Endothelial cell (in vitro differentiated cells): ENCODE measurements at regions not wholly inside any gene's neighbourhood (a gene's known extent, or its start where the extent isn't known, plus 50 kb on each side); places are given as distances from the start of the nearest gene placed in this dataset.

Experiments
- DNase-seq: peaks from one replicate; pipeline ENCODE4 v3.0.0; 2021; ENCODE audit warnings: low spot score
- H3K27ac Mint-ChIP-seq: one replicate; pipeline ENCODE4 v1.8.0; 2021; ENCODE audit warnings: mixed read lengths, inconsistent platforms; ENCODE audit not compliant: unreplicated experiment
- H3K27me3 Mint-ChIP-seq: one replicate; pipeline ENCODE4 v1.8.0; 2021; ENCODE audit warnings: mild to moderate bottlenecking, moderate library complexity, mixed read lengths, inconsistent platforms; ENCODE audit not compliant: unreplicated experiment
- H3K36me3 Mint-ChIP-seq: one replicate; pipeline ENCODE4 v1.8.0; 2021; ENCODE audit warnings: mild to moderate bottlenecking, low read depth, mixed read lengths, inconsistent platforms; ENCODE audit not compliant: unreplicated experiment
- H3K4me1 Mint-ChIP-seq: one replicate; pipeline ENCODE4 v1.8.0; 2021; ENCODE audit warnings: mild to moderate bottlenecking, mixed read lengths, inconsistent platforms; ENCODE audit not compliant: unreplicated experiment
- H3K4me3 Mint-ChIP-seq: one replicate; pipeline ENCODE4 v1.8.0; 2021; ENCODE audit warnings: mild to moderate bottlenecking, mixed read lengths, inconsistent platforms; ENCODE audit not compliant: unreplicated experiment
- H3K9me3 Mint-ChIP-seq: one replicate; pipeline ENCODE4 v1.8.0; 2021; ENCODE audit warnings: mixed read lengths, inconsistent platforms; ENCODE audit not compliant: unreplicated experiment
- TF ChIP-seq, protein P1 (sequence below): fragments of 200-600 bp; sonication (generic); IDR thresholded peaks from one replicate; pipeline ENCODE4 v1.5.0; 2021; ENCODE audit warnings: antibody characterized with exemption; ENCODE audit not compliant: unreplicated experiment

DNA sequence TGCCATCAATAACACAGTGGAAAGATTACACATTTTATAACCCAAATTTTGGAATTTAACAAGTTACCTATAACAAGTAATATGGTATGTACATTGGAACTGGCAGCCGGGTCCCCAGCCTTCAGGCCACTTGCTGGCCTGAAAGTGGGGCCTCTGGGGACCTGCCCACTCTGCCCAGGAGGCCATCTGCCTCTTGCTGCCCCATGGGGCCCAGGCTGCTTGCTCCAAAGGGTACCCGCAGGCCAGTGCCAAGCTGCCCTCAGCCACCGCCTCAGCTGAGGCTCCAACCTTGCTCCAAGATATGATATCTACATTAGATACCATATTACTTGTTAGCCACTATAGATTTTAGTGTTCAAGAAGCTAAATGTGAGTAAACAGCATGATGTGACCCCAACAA lies 120.8 kb upstream of the TMEFF2 start:
- no peaks in the 10 kb centered on the region for H3K9me3 Mint-ChIP-seq
- no peaks in the 10 kb centered on the region for H3K36me3 Mint-ChIP-seq
- no peak overlapping the region for H3K4me3 Mint-ChIP-seq
- TF ChIP-seq, protein P1, sequence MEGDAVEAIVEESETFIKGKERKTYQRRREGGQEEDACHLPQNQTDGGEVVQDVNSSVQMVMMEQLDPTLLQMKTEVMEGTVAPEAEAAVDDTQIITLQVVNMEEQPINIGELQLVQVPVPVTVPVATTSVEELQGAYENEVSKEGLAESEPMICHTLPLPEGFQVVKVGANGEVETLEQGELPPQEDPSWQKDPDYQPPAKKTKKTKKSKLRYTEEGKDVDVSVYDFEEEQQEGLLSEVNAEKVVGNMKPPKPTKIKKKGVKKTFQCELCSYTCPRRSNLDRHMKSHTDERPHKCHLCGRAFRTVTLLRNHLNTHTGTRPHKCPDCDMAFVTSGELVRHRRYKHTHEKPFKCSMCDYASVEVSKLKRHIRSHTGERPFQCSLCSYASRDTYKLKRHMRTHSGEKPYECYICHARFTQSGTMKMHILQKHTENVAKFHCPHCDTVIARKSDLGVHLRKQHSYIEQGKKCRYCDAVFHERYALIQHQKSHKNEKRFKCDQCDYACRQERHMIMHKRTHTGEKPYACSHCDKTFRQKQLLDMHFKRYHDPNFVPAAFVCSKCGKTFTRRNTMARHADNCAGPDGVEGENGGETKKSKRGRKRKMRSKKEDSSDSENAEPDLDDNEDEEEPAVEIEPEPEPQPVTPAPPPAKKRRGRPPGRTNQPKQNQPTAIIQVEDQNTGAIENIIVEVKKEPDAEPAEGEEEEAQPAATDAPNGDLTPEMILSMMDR, result no peak
- DNase-seq, result no peak
- H3K27me3 Mint-ChIP-seq, result no peaks in the 10 kb centered on the region
- no peak overlapping the region for H3K27ac Mint-ChIP-seq
- no peaks in the 10 kb centered on the region for H3K4me1 Mint-ChIP-seq

DNA sequence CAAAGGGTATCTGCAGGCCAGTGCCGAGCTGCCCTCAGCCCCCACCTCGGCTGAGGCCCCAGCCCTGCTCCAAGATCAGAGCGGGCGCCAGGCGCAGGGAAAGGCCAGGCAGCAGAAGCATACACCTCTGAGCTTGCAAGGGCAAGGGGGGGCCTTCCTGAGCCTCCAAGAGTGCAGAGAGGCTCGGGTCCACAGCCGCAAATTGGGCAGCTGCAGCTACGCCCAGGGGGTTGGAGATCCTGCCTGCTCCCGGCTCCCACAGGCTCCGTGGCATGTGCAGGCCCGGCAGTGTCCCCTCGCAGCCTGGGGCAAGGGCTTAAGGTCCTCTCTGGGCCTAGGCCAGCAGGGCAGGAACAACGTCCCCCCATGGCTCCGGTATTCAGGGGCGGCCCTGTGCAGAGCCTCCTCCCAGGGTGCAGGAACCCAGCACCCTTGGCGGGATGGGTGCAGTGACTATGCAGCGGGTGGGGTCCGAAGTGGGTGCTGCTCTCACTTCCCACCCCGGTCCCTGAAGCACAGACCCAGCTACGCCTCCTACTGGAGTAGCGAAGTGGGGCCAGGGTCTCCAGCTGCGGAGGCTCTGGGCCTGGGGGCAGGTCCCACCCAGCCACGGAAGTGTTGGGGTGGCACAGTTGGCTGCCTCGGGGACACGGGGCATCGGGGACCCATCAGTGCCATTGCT lies 120.2 kb upstream of the TMEFF2 start:
- no peaks in the 10 kb centered on the region for H3K36me3 Mint-ChIP-seq
- H3K27ac Mint-ChIP-seq, result no peak overlapping the region
- no peaks in the 10 kb centered on the region for H3K9me3 Mint-ChIP-seq
- TF ChIP-seq, protein P1, result no peak
- H3K27me3 Mint-ChIP-seq, result no peaks in the 10 kb centered on the region
- no peak overlapping the region for H3K4me3 Mint-ChIP-seq
- H3K4me1 Mint-ChIP-seq, result no peaks in the 10 kb centered on the region
- no peak for DNase-seq

DNA sequence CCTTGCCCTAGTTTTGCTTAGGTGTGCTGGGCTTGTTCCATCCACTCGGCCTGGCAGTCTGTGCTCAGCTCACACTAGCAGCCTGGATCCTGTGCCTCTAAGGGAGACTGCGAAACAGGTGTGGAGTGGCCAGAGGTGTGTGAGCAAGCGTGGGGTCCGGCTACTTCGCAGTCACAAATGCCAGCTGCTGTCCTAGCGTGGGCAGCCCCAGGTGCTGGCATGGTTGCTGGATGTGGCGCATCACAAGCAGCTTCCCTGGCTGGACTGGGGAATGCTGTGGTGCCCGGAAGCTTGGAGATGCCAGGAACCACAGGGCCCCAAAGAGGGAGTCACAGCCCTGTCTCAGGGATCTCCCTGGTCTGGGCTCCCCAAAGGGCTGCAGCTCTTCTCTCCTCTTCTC lies 119.0 kb upstream of the TMEFF2 start:
- no peak for DNase-seq
- Mint-ChIP-seq H3K36me3 (no peaks in the 10 kb centered on the region), H3K9me3 (no peaks in the 10 kb centered on the region), H3K4me3 (no peak overlapping the region), H3K27me3 (no peaks in the 10 kb centered on the region), H3K27ac (no peak overlapping the region), H3K4me1 (no peaks in the 10 kb centered on the region)
- TF ChIP-seq, protein P1, result no peak

DNA sequence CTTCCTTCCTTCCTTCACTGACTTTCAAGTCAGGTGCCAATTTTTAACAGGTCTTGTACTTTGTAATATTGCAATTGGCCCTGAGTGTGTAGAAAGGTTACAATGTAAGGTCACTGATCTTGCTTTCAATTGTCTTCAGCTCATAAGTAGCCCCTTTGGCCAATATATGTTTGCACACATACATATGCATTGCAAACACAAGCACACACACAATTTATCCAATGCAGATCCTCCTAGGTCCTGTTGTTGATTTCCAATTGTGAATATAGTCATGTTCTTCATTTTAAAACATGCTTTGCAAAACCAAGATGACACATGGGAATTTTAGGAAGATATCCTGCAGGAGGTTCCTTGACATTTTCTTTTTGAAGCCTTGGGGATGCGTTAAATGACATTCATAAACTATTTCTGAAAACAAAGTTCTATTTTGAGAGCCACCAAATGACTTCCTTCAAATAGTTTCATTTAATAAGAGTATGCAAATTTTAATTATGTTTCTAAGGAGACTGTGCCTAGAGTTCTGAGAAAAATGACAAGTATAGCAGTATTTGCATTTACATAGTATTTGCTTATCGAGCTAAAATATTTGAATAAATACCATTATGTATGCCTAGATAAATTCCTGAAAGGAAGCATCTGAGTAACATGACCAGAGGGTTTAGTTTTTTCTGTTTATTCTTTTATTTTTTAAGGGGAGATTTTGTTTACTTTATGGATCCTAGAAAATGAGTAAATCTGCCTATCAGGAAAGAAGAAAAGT lies 117.1 kb upstream of the TMEFF2 start:
- no peaks in the 10 kb centered on the region for H3K36me3 Mint-ChIP-seq
- no peak overlapping the region for H3K4me3 Mint-ChIP-seq
- no peak overlapping the region for H3K27ac Mint-ChIP-seq
- H3K27me3 Mint-ChIP-seq, result no peaks in the 10 kb centered on the region
- H3K4me1 Mint-ChIP-seq, result no peaks in the 10 kb centered on the region
- no peak for DNase-seq
- TF ChIP-seq, protein P1, result no peak
- H3K9me3 Mint-ChIP-seq, result no peaks in the 10 kb centered on the region

DNA sequence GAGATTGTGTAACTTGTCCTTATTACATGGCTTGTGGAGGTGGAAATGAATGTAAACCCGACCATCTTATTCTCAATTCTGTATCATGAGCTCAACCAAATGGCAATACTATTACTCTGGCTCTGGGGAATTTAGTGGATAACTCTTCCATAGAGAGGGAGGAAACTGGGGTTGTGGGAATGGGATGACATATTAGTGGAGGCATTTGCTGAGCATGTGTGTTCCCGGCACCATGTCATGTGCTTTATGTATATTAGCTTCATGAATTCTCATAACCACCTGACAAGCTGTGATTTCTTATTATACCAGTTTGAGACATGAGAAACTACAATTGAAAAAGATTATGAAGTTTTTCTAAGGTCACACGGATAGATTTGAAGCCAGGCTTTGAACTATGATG lies 112.8 kb upstream of the TMEFF2 start:
- no peak for DNase-seq
- Mint-ChIP-seq H3K9me3 (no peaks in the 10 kb centered on the region), H3K4me3 (no peak overlapping the region), H3K27me3 (no peaks in the 10 kb centered on the region), H3K36me3 (no peaks in the 10 kb centered on the region), H3K27ac (no peak overlapping the region), H3K4me1 (no peaks in the 10 kb centered on the region)
- TF ChIP-seq, protein P1, result no peak
